Caki2 (cell line): ENCODE measurements at regions not wholly inside any gene's neighbourhood (a gene's known extent, or its start where the extent isn't known, plus 50 kb on each side); places are given as distances from the start of the nearest gene placed in this dataset.

Experiments used
- DNase-seq: peaks from one replicate; pipeline ENCODE4 v3.0.0-alpha.2; 2015; ENCODE audit warnings: low read depth
- in situ Hi-C: cut with HindIII; loops from 2 replicates; pipeline ENCODE4 v1.10.0; 2016; ENCODE audit warnings: low sequenced_read_pairs, low pct_unique_long_range_greater_than_20kb, mixed read lengths

- in situ Hi-C loops = no loop called here
- DNase-seq = no peak
Measured at GRCh38 chr11:70854201-70854600, 398.2 kb downstream of the SHANK2 start.

- in situ Hi-C loops = no loop called here
- no peak for DNase-seq
Measured at GRCh38 chr11:70854901-70855556, 397.3 kb downstream of the SHANK2 start.

GRCh38 chr11:70857894-70858293 lies 394.5 kb downstream of the SHANK2 start:
- in situ Hi-C loops = no loop called here
- DNase-seq = no peak

GRCh38 chr11:70859180-70859579 lies 393.2 kb downstream of the SHANK2 start:
- DNase-seq = no peak
- in situ Hi-C loops = no loop called here

GRCh38 chr11:70860888-70861287 lies 391.5 kb downstream of the SHANK2 start:
- DNase-seq = no peak
- in situ Hi-C loops = no loop called here

GRCh38 chr11:70861559-70861958 lies 390.8 kb downstream of the SHANK2 start:
- in situ Hi-C loops = no loop called here
- DNase-seq = no peak

- in situ Hi-C loops = no loop called here
- no peak for DNase-seq
Measured at GRCh38 chr11:70862093-70862492, 390.3 kb downstream of the SHANK2 start.

GRCh38 chr11:70863186-70863585 lies 389.2 kb downstream of the SHANK2 start:
- no peak for DNase-seq
- in situ Hi-C loops = no loop called here

GRCh38 chr11:70863993-70864392 lies 388.4 kb downstream of the SHANK2 start:
- in situ Hi-C loops = no loop called here
- no peak for DNase-seq

- in situ Hi-C loops = no loop called here
Measured at GRCh38 chr11:70865356-70865755, 387.0 kb downstream of the SHANK2 start.

GRCh38 chr11:70866834-70867233 lies 385.5 kb downstream of the SHANK2 start:
- in situ Hi-C loops = no loop called here
- no peak for DNase-seq

More at GRCh38 chr11:70865356-70865755, 387.0 kb downstream of the SHANK2 start:
- DNase-seq = no peak

- in situ Hi-C loops = no loop called here
- no peak for DNase-seq
Measured at GRCh38 chr11:70867281-70868047, 384.9 kb downstream of the SHANK2 start.

- in situ Hi-C loops = no loop called here
- DNase-seq = no peak
Measured at GRCh38 chr11:70868341-70868885, 384.0 kb downstream of the SHANK2 start.

GRCh38 chr11:70869054-70869453 lies 383.3 kb downstream of the SHANK2 start:
- in situ Hi-C loops = no loop called here

GRCh38 chr11:70871881-70872280 lies 380.5 kb downstream of the SHANK2 start:
- in situ Hi-C loops = no loop called here
- no peak for DNase-seq

More at GRCh38 chr11:70869054-70869453, 383.3 kb downstream of the SHANK2 start:
- DNase-seq = no peak

GRCh38 chr11:70872299-70872698 lies 380.1 kb downstream of the SHANK2 start:
- in situ Hi-C loops = no loop called here
- DNase-seq = no peak

- in situ Hi-C loops = no loop called here
- no peak for DNase-seq
Measured at GRCh38 chr11:70872955-70873735, 379.2 kb downstream of the SHANK2 start.

- no peak for DNase-seq
- in situ Hi-C loops = no loop called here
Measured at GRCh38 chr11:70873736-70874412, 378.5 kb downstream of the SHANK2 start.
